Naive thymus-derived CD4-positive, alpha-beta T cell (primary cell): ENCODE measurements at regions not wholly inside any gene's neighbourhood (a gene's known extent, or its start where the extent isn't known, plus 50 kb on each side); places are given as distances from the start of the nearest gene placed in this dataset.

ENCODE experiments used
- ATAC-seq: fragments of 150-1000 bp; cut with Tn5 transposase; 2 replicates; pipeline ENCODE4 v1.10.0; 2021; ENCODE audit warnings: mild to moderate bottlenecking, moderate library complexity
- CTCF ChIA-PET: fragments of 350-600 bp; sonication (Branson Sonifier 250); formaldehyde crosslinking; loops from one replicate; lab custom pipeline; 2021; ENCODE audit warnings: antibody characterized with exemption; lab: Charles Lee
- POLR2A ChIA-PET: fragments of 350-600 bp; sonication (Branson Sonifier 250); formaldehyde crosslinking; loops from one replicate; lab custom pipeline; 2021; ENCODE audit warnings: antibody characterized with exemption, inconsistent platforms; lab: Charles Lee
- DNase-seq, 9 donors: peaks; one replicate each; pipeline versions ENCODE4 v3.0.0 to v3.0.0-alpha.2; 2020 to 2022; ENCODE audit warnings: mixed read lengths in 1 of 9
- H3K27ac ChIP-seq: one replicate; pipeline ENCODE4 v1.7.0; 2013; ENCODE audit warnings: mild to moderate bottlenecking, low read depth, low read length, moderate library complexity
- H3K27me3 ChIP-seq, 2 donors: one replicate each; pipeline ENCODE4 v1.7.0; 2013; ENCODE audit warnings: low read length in 2 of 2, mild to moderate bottlenecking in 2 of 2, moderate library complexity in 2 of 2; ENCODE audit not compliant: control insufficient read depth in 2 of 2, insufficient read depth in 2 of 2
- H3K36me3 ChIP-seq, 3 experiments: 1 replicate in 2 of 3; 2 replicates in 1 of 3; pipeline ENCODE4 v1.7.0; 2013; ENCODE audit warnings: low read length in 3 of 3, mild to moderate bottlenecking in 3 of 3, moderate library complexity in 1 of 3; ENCODE audit not compliant: insufficient read depth in 3 of 3, control insufficient read depth in 2 of 3
- H3K4me1 ChIP-seq, 2 donors: one replicate each; pipeline ENCODE4 v1.7.0; 2013; ENCODE audit warnings: low read length in 2 of 2, mild to moderate bottlenecking in 2 of 2, moderate library complexity in 1 of 2; ENCODE audit not compliant: control insufficient read depth in 2 of 2, insufficient read depth in 2 of 2
- H3K4me3 ChIP-seq: 2 replicates; pipeline ENCODE4 v1.7.0; 2013; ENCODE audit warnings: mild to moderate bottlenecking, low read length
- H3K9me3 ChIP-seq, 3 experiments: 1 replicate in 2 of 3; 2 replicates in 1 of 3; pipeline ENCODE4 v1.7.0; 2013; ENCODE audit warnings: low read length in 3 of 3; ENCODE audit not compliant: control insufficient read depth in 2 of 3
- H3K27ac Mint-ChIP-seq, 9 donors: one replicate each; pipeline ENCODE4 v1.8.0; 2020 to 2022; ENCODE audit warnings: mixed read lengths in 9 of 9, mild to moderate bottlenecking in 8 of 9, moderate library complexity in 5 of 9, inconsistent platforms in 2 of 9
- H3K27me3 Mint-ChIP-seq, 5 donors: one replicate each; pipeline ENCODE4 v1.8.0; 2021 to 2022; ENCODE audit warnings: mixed read lengths in 5 of 5, mild to moderate bottlenecking in 1 of 5
- H3K36me3 Mint-ChIP-seq, 5 donors: one replicate each; pipeline ENCODE4 v1.8.0; 2020 to 2022; ENCODE audit warnings: mixed read lengths in 5 of 5, mild to moderate bottlenecking in 3 of 5, inconsistent platforms in 1 of 5
- H3K4me1 Mint-ChIP-seq, 7 donors: one replicate each; pipeline ENCODE4 v1.8.0; 2020 to 2022; ENCODE audit warnings: mixed read lengths in 7 of 7, mild to moderate bottlenecking in 3 of 7, inconsistent platforms in 1 of 7
- H3K4me3 Mint-ChIP-seq, 10 donors: one replicate each; pipeline ENCODE4 v1.8.0; 2020 to 2022; ENCODE audit warnings: mild to moderate bottlenecking in 10 of 10, mixed read lengths in 10 of 10, moderate library complexity in 6 of 10, inconsistent platforms in 2 of 10
- H3K9me3 Mint-ChIP-seq, 11 donors: one replicate each; pipeline ENCODE4 v1.8.0; 2020 to 2022; ENCODE audit warnings: mixed read lengths in 11 of 11, mild to moderate bottlenecking in 4 of 11, inconsistent platforms in 1 of 11, moderate library complexity in 1 of 11
- intact Hi-C, 2 donors: fragments of 100-400 bp; cut with micrococcal nuclease; formaldehyde crosslinking; loops; one replicate each; pipeline ENCODE4 v1.15.1; 2023

DNA sequence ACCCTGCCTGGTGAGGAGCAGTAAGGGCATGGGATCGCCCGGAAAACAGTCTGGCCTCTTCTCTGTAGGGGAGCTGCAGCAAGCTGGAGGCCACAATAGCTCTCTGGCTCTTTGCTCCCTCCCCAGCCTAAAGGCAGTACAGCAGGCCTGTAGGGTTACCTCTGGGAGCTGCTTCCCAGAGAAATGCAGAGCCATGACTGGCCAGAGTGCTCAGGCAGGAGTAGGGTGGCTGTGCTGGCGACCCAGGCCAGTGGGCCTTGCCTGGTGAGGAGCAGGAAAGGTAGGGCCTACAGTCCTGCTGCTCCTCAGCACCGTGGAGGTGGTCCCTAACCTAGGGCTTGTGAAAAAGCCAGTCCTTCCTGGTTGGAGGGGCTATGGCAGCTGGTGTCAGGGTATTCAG is 129.9 kb upstream of the CHD6 start:
- DNase-seq (no peak), ATAC-seq (no peak)
- intact Hi-C loops = no loop called here
- peaks cover 4 to 43% (median 27%) of the 10 kb centered on the region in 5 donors for H3K27me3 Mint-ChIP-seq
- Histone ChIP-seq H3K4me3 (no peak overlapping the region), H3K36me3 (no peaks in the 10 kb centered on the region), H3K27me3 (no peaks in the 10 kb centered on the region), H3K4me1 (no peaks in the 10 kb centered on the region), H3K27ac (no peak overlapping the region), H3K9me3 (no peaks in the 10 kb centered on the region)
- H3K4me1 Mint-ChIP-seq = no peaks in the 10 kb centered on the region
- ChIA-PET POLR2A (no interaction called here), CTCF (no interaction called here)
- H3K36me3 Mint-ChIP-seq = no peaks in the 10 kb centered on the region
- H3K27ac Mint-ChIP-seq = no peak overlapping the region
- H3K4me3 Mint-ChIP-seq = no peak overlapping the region
- H3K9me3 Mint-ChIP-seq = peaks cover 0 to 11% (median 1%) of the 10 kb centered on the region in 11 donors

DNA sequence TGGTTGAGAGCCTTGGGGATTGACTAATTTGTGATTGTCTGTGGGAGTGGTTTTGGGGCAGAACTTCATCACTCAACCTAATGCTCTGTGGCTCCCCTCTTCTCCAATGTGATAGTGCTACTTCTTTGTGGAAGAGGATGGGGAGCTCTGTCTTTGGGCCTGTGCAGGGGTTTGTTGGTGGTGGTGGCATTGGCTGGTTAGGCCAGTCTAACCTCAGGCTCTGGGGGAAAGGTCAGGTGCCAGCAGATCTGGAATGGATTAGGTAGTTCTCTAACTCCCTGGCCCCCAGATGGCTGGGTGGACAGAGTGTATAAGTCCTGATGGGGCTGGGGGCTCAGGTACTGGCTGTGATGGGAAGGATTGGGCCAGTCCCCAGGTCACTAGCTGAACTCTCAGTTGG is 129.0 kb upstream of the CHD6 start:
- no peak overlapping the region for H3K4me3 Mint-ChIP-seq

DNA sequence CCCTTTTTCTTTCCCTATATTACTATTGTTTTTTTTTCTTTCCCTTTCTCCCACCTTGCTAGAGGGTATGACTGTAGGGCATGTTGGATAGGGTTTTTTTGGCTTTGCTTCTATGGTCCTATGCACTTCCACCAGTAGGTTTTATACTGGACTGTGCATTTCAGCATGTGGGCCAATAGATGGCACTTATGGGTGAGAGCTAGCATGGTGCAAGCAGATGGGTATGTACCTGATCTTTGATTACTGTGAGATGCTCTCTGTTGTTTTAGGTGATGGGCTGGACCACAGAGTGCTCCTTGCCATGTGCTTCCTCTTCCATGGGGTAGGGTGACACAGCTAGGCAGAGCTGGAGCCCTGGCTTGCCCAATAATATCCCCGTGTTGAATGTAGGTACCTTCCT is 128.5 kb upstream of the CHD6 start:
- peaks cover 4 to 43% (median 27%) of the 10 kb centered on the region in 5 donors for H3K27me3 Mint-ChIP-seq
- DNase-seq (no peak), ATAC-seq (no peak)
- no peak overlapping the region for H3K4me3 Mint-ChIP-seq
- H3K4me1 Mint-ChIP-seq = no peaks in the 10 kb centered on the region
- H3K36me3 ChIP-seq = no peaks in the 10 kb centered on the region
- intact Hi-C loops = no loop called here
- no peaks in the 10 kb centered on the region for H3K36me3 Mint-ChIP-seq
- ChIA-PET POLR2A (no interaction called here), CTCF (interaction anchor here (0.5 kb wide), 1 partner anchor 26 kb away, joined by 3 read pairs; no protein-coding TSS in a partner anchor)
- no peaks in the 10 kb centered on the region for H3K9me3 ChIP-seq
- no peaks in the 10 kb centered on the region for H3K27me3 ChIP-seq
- no peaks in the 10 kb centered on the region for H3K4me1 ChIP-seq
- H3K9me3 Mint-ChIP-seq = peaks cover 0 to 11% (median 1%) of the 10 kb centered on the region in 11 donors
- H3K27ac Mint-ChIP-seq = no peak overlapping the region
- H3K27ac ChIP-seq = no peak overlapping the region
- H3K4me3 ChIP-seq = no peak overlapping the region

More for the DNA sequence above, 129.0 kb upstream of the CHD6 start:
- DNase-seq (no peak), ATAC-seq (no peak)
- Mint-ChIP-seq H3K27me3 (peaks cover 4 to 43% (median 27%) of the 10 kb centered on the region in 5 donors), H3K36me3 (no peaks in the 10 kb centered on the region), H3K9me3 (peaks cover 0 to 11% (median 1%) of the 10 kb centered on the region in 11 donors), H3K27ac (no peak overlapping the region), H3K4me1 (no peaks in the 10 kb centered on the region)
- Histone ChIP-seq H3K27me3 (no peaks in the 10 kb centered on the region), H3K9me3 (no peaks in the 10 kb centered on the region), H3K27ac (no peak overlapping the region), H3K4me3 (no peak overlapping the region), H3K36me3 (no peaks in the 10 kb centered on the region), H3K4me1 (no peaks in the 10 kb centered on the region)
- intact Hi-C loops = no loop called here
- POLR2A ChIA-PET = no interaction called here
- CTCF ChIA-PET = no interaction called here

DNA sequence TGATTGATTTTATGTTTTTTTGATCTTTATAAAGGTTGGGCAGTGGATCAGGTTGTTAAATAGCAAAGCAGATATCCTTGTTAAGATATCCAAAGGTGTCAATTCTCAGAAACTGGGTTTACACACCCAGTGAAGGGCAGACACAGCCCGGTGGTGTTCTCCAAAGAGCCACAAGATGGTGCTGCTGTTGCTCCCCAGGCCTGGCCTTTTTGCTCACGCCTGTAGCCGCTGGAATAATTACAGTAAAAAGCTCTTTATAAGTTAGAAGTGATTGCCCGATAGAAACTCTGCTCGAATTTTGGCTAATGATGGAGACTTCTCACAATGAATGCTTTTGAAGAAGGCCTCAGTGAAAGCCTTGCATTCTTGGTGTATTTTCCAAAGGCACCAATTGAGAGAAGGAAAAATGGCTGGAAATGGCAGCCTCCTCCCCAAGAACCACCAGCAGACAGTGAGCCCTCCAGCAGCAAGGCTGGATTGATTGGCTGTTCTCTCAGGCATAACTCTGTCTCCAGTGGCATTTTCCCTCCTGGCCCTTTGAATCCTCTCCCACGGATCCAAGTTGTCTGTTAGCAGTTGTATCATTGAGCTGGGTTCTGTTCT is 120.5 kb upstream of the CHD6 start:
- Histone ChIP-seq H3K9me3 (no peaks in the 10 kb centered on the region), H3K36me3 (no peaks in the 10 kb centered on the region), H3K4me3 (no peak overlapping the region), H3K4me1 (no peaks in the 10 kb centered on the region), H3K27ac (no peak overlapping the region), H3K27me3 (no peaks in the 10 kb centered on the region)
- H3K4me1 Mint-ChIP-seq = no peaks in the 10 kb centered on the region
- H3K36me3 Mint-ChIP-seq = peaks cover 0 to 3% (median 0%) of the 10 kb centered on the region in 5 donors
- no peak overlapping the region for H3K4me3 Mint-ChIP-seq
- no peaks in the 10 kb centered on the region for H3K27me3 Mint-ChIP-seq
- intact Hi-C loops = loop anchor here (2.0 to 5.0 kb wide), 2 partner anchors 1448 to 1669 kb away; no protein-coding TSS in a partner anchor
- H3K27ac Mint-ChIP-seq = no peak overlapping the region
- CTCF ChIA-PET = interaction anchor here (0.5 kb wide), 1 partner anchor 412 kb away, joined by 4 read pairs; no protein-coding TSS in a partner anchor
- ATAC-seq (peak; percentile 61), DNase-seq (peak in 4 of 9 donors; percentile 3 to 25 (median 14))
- H3K9me3 Mint-ChIP-seq = peaks cover 0 to 8% (median 0%) of the 10 kb centered on the region in 11 donors
- POLR2A ChIA-PET = no interaction called here

DNA sequence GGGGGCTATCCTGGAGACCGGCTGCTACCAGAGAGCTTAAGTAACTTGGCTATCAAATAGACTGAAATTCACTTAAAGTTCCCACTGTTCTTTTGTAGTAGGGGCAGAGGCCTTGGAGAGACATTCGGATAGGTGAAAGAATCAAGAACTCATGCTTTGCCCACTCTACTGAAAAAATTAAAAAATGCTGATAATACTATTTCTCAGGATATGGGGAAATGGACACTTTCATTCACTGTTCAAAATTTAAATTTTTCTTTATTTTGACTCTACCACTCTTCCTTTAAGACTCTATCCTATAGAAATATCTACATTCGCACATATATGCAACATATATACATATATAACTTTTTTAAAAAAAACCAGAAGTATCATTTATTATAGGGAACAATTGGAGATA is 117.8 kb upstream of the CHD6 start:
- H3K4me3 ChIP-seq = no peak overlapping the region
- ChIA-PET POLR2A (no interaction called here), CTCF (no interaction called here)
- H3K9me3 ChIP-seq = no peaks in the 10 kb centered on the region
- H3K27ac Mint-ChIP-seq = no peak overlapping the region
- no peak overlapping the region for H3K4me3 Mint-ChIP-seq
- no peaks in the 10 kb centered on the region for H3K27me3 ChIP-seq
- DNase-seq (no peak), ATAC-seq (no peak)
- no peaks in the 10 kb centered on the region for H3K4me1 Mint-ChIP-seq
- intact Hi-C loops = loop anchor here in 1 of 2 donors (5.0 kb wide), 1 partner anchor 1671 kb away; no protein-coding TSS in a partner anchor
- H3K4me1 ChIP-seq = no peaks in the 10 kb centered on the region
- peaks cover 0 to 8% (median 2%) of the 10 kb centered on the region in 11 donors for H3K9me3 Mint-ChIP-seq
- no peaks in the 10 kb centered on the region for H3K36me3 ChIP-seq
- H3K27ac ChIP-seq = no peak overlapping the region
- peaks cover 0 to 3% (median 0%) of the 10 kb centered on the region in 5 donors for H3K36me3 Mint-ChIP-seq
- H3K27me3 Mint-ChIP-seq = no peaks in the 10 kb centered on the region

DNA sequence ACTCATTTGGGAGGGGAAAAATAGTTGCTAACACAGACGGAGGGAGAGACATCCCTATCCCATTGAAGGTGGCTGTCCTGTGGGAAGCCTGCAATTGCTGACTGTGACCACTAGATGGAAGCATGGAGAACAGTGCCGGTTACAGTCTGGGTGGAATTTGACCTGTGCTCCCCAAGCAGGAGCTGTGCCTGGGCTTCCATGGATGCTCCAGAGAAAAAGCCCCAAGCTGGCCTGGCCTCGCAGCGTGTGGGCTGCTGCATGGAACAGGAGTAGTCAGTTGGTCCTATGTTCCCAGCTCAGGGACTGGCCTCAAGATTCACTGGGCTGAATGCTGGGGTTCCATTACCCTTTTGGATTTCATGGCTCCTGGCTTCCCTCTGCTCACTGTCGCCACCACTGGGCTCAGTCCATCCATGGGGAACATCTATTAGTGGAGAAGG is 116.3 kb upstream of the CHD6 start:
- Histone ChIP-seq H3K36me3 (no peaks in the 10 kb centered on the region), H3K4me3 (no peak overlapping the region), H3K4me1 (no peaks in the 10 kb centered on the region), H3K27me3 (no peaks in the 10 kb centered on the region), H3K27ac (no peak overlapping the region), H3K9me3 (no peaks in the 10 kb centered on the region)
- Mint-ChIP-seq H3K9me3 (peaks cover 0 to 8% (median 2%) of the 10 kb centered on the region in 11 donors), H3K27ac (no peak overlapping the region), H3K4me1 (no peaks in the 10 kb centered on the region), H3K4me3 (no peak overlapping the region), H3K36me3 (peaks cover 0 to 3% (median 0%) of the 10 kb centered on the region in 5 donors), H3K27me3 (no peaks in the 10 kb centered on the region)
- peak; percentile 62 for ATAC-seq
- intact Hi-C loops = no loop called here
- peak in 5 of 9 donors; percentile 10 to 32 (median 27) for DNase-seq
- ChIA-PET POLR2A (no interaction called here), CTCF (no interaction called here)

DNA sequence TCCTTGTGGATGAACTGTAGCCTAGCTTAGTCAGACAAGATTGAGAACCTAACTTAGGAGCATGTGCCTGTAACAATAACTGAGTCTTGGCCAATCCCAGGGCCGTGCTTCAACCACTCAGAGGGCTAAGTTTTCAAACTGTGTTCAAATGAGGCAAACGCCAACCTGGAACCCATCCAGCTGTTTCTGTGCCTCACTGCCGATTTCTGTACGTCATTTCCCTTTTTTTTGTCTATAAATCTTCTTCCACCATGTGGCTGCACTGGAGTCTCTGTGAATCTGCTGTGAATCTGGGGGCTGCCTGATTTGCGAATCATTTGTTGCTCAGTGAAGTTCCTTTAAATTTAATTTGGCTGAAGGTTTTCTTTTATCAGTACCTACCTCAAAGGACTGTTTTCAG is 115.0 kb upstream of the CHD6 start:
- H3K36me3 Mint-ChIP-seq = peaks cover 0 to 3% (median 0%) of the 10 kb centered on the region in 5 donors
- no peak for DNase-seq
- intact Hi-C loops = no loop called here
- Histone ChIP-seq H3K9me3 (no peaks in the 10 kb centered on the region), H3K27ac (no peak overlapping the region), H3K36me3 (no peaks in the 10 kb centered on the region), H3K27me3 (no peaks in the 10 kb centered on the region), H3K4me3 (no peak overlapping the region), H3K4me1 (no peaks in the 10 kb centered on the region)
- no peaks in the 10 kb centered on the region for H3K4me1 Mint-ChIP-seq
- ATAC-seq = no peak
- H3K9me3 Mint-ChIP-seq = peaks cover 0 to 8% (median 3%) of the 10 kb centered on the region in 11 donors
- CTCF ChIA-PET = no interaction called here
- peaks cover 0 to 3% (median 0%) of the 10 kb centered on the region in 5 donors for H3K27me3 Mint-ChIP-seq
- POLR2A ChIA-PET = interaction anchor here (0.9 kb wide), 1 partner anchor 30 kb away, joined by 3 read pairs; no protein-coding TSS in a partner anchor
- H3K4me3 Mint-ChIP-seq = no peak overlapping the region
- no peak overlapping the region for H3K27ac Mint-ChIP-seq
